ENCODE measurements at regions not wholly inside any gene's neighbourhood (a gene's known extent, or its start where the extent isn't known, plus 50 kb on each side); places are given as distances from the start of the nearest gene placed in this dataset.

DNA sequence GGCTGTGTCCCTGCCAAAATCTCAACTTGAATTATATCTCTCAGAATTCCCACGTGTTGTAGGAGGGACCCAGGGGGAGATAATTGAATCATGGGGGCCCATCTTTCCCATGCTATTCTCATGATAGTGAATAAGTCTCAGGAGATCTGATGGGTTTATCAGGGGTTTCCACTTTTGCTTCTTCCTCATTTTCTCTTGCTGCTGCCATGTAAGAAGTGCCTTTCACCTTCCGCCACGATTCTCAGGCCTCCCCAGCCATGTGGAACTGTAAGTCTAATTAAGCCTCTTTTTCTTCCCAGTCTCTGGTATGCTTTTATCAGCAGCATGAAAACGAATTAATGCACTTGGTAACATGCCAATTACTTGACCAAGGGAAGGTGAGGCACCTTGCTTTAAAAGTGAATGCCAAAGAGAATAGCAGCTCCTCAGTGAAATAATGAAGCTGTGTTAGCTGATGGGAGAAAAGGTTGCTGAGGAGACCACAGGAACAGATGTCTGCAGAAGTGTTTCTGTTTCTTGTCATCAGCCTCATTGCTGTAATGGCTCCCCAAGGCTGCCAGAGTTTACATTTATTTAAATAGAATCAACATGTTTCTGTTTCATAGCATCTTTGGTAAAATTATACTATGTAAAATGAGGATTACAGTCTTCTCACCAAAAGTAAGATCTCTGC lies 89.0 kb upstream of the CD44 start:
- CTCF ChIA-PET, result no interaction called here

DNA sequence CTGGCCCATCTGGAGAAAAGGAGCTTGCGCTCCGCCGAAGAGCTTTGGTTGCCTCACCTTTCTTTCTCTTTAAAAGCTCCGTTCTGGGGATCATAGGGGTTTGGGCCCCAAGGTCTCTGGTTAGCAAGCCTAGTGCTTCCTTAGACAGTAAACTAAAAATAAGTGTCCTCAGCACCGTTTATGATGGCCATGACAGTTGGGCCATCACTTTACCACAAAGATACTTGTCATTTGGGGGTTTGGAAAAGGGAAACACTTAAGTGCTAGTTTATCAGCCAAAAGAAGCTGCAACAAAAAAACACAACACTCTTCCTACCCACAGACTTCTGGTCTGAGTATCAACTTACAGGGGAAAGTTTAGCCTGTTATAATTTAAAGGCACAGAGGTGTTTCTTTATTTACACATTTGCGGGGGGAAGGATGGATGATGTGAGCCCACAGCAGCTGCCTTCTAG lies 88.4 kb upstream of the CD44 start:
- Histone ChIP-seq H3K4me2 (ENCODE audit: low read length) (no peak overlapping the region), H3K9ac (ENCODE audit: low read length) (no peak overlapping the region)

More for the DNA sequence above, 89.0 kb upstream of the CD44 start:
- ATAC-seq (no peak), DNase-seq (no peak)
- no peaks in the 10 kb centered on the region for H3K27me3 ChIP-seq (ENCODE audit: low read length)
- POLR2A ChIA-PET (ENCODE audit: unreplicated experiment), result no interaction called here
- no peaks in the 10 kb centered on the region for H3K4me1 ChIP-seq (ENCODE audit: insufficient read depth, low read length)
- intact Hi-C loops (cut with micrococcal nuclease), result no loop called here
- H3K9ac ChIP-seq (ENCODE audit: low read length), result no peak overlapping the region
- H3K9me3 ChIP-seq (ENCODE audit: low read length), result no peaks in the 10 kb centered on the region
- no peak for TF ChIP-seq EZH2phosphoT487 (IDR thresholded peaks at IDR 0.05; ENCODE audit: borderline replicate concordance, low read length)
- no peak for TF ChIP-seq EZH2 (IDR thresholded peaks at IDR 0.05; ENCODE audit: low read length, unreplicated experiment)
- TF ChIP-seq, protein P1, sequence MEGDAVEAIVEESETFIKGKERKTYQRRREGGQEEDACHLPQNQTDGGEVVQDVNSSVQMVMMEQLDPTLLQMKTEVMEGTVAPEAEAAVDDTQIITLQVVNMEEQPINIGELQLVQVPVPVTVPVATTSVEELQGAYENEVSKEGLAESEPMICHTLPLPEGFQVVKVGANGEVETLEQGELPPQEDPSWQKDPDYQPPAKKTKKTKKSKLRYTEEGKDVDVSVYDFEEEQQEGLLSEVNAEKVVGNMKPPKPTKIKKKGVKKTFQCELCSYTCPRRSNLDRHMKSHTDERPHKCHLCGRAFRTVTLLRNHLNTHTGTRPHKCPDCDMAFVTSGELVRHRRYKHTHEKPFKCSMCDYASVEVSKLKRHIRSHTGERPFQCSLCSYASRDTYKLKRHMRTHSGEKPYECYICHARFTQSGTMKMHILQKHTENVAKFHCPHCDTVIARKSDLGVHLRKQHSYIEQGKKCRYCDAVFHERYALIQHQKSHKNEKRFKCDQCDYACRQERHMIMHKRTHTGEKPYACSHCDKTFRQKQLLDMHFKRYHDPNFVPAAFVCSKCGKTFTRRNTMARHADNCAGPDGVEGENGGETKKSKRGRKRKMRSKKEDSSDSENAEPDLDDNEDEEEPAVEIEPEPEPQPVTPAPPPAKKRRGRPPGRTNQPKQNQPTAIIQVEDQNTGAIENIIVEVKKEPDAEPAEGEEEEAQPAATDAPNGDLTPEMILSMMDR (conservative IDR thresholded peaks at IDR 0.05; ENCODE audit: low read depth, low read length), result no peak
- no peaks in the 10 kb centered on the region for H3K9me2 ChIP-seq (replicated peaks; ENCODE audit: low read length)
- no peaks in the 10 kb centered on the region for H4K20me1 ChIP-seq (ENCODE audit: low read length)
- H3K4me3 ChIP-seq (ENCODE audit: low read length), result no peak overlapping the region
- no peaks in the 10 kb centered on the region for H3K79me2 ChIP-seq (ENCODE audit: low read length)
- no TSS peak for BruUV-seq (replicated peaks)
- H3K4me2 ChIP-seq (ENCODE audit: low read length), result no peak overlapping the region
- H3K27ac ChIP-seq (ENCODE audit: low read length), result no peak overlapping the region
- H2AFZ ChIP-seq (ENCODE audit: low read length), result 0 out of 2 replicates have a peak overlapping the region, but pooled peaks have one; percentile 10
- no peaks in the 10 kb centered on the region for H3K36me3 ChIP-seq (ENCODE audit: low read depth, low read length)
- H3F3A ChIP-seq (ENCODE audit: low read length, unreplicated experiment), result no peaks in the 10 kb centered on the region

More for the DNA sequence above, 88.4 kb upstream of the CD44 start:
- no peaks in the 10 kb centered on the region for H3F3A ChIP-seq (ENCODE audit: low read length, unreplicated experiment)
- TF ChIP-seq, protein P1 (conservative IDR thresholded peaks at IDR 0.05; ENCODE audit: low read depth, low read length), result no peak
- TF ChIP-seq EZH2phosphoT487 (IDR thresholded peaks at IDR 0.05; ENCODE audit: borderline replicate concordance, low read length), result no peak
- no peak for TF ChIP-seq EZH2 (IDR thresholded peaks at IDR 0.05; ENCODE audit: low read length, unreplicated experiment)
- 0 out of 2 replicates have a peak overlapping the region, but pooled peaks have one; percentile 10 for H2AFZ ChIP-seq (ENCODE audit: low read length)
- H4K20me1 ChIP-seq (ENCODE audit: low read length), result no peaks in the 10 kb centered on the region
- no peaks in the 10 kb centered on the region for H3K36me3 ChIP-seq (ENCODE audit: low read depth, low read length)
- no peak for ATAC-seq
- H3K9me2 ChIP-seq (replicated peaks; ENCODE audit: low read length), result no peaks in the 10 kb centered on the region
- no peaks in the 10 kb centered on the region for H3K79me2 ChIP-seq (ENCODE audit: low read length)
- H3K4me1 ChIP-seq (ENCODE audit: insufficient read depth, low read length), result no peaks in the 10 kb centered on the region
- no peak overlapping the region for H3K27ac ChIP-seq (ENCODE audit: low read length)
- BruUV-seq (replicated peaks), result no TSS peak
- intact Hi-C loops (cut with micrococcal nuclease), result no loop called here
- H3K27me3 ChIP-seq (ENCODE audit: low read length), result no peaks in the 10 kb centered on the region
- CTCF ChIA-PET, result interaction anchor here (0.6 kb wide), 1 partner anchor 362 kb away, joined by 3 read pairs; no protein-coding TSS in a partner anchor
- H3K9me3 ChIP-seq (ENCODE audit: low read length), result no peaks in the 10 kb centered on the region
- no peak overlapping the region for H3K4me3 ChIP-seq (ENCODE audit: low read length)
- no peak for DNase-seq
- POLR2A ChIA-PET (ENCODE audit: unreplicated experiment), result no interaction called here

All from PC-3 (cell line).